ENCODE measurements at regions not wholly inside any gene's neighbourhood (a gene's known extent, or its start where the extent isn't known, plus 50 kb on each side); places are given as distances from the start of the nearest gene placed in this dataset.
"Not testable (repeated sequence)": the region's sequence is repeated elsewhere in the genome, so short reads cannot be mapped to it uniquely, and the experiment has no call there.

DNA sequence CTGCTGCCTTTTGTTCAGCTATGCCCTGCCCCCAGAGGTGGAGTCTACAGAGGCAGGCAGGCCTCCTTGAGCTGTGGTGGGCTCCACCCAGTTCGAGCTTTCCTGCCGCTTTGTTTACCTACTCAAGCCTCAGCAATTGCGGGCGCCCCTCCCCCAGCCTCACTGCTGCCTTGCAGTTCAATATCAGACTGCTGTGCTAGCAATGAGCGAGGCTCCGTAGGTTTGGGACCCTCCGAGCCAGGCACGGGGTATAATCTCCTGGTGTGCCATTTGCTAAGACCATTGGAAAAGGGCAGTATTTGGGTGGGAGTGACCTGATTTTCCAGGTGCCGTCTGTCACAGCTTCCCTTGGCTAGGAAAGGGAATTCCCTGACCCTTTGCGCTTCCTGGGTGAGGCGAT is 51.9 kb downstream of the DIPK2A start:
- DNase-seq (ENCODE audit: low read depth) = not testable (repeated sequence)

DNA sequence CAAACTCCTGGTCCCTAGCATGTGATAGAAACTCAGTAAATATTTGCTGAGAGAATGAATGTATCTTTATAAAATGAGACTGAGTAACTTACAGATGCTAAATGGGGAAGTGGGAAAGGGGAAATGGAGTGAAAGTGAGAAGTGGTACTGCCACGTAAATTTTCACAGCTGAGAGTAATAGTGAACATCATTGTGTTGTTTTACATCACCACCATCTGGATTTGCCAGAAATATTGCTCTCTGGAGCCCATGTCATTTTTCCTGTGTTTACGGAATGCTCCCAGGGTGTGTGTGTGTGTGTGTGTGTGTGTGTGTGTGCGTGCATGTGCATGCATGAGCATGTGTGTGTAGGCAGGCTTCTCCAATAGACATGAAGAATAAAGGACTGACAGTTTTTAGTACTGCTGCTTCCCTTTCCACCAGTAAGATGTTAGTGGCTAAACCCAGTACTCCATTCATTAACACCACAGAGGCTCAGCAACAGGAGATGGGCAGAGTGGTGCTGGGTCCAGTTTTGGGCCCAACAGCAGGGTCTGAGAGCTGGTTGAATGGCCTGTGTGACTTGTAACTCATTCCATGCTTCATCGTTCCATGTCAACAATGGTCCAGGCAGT is 57.3 kb downstream of the DIPK2A start:
- no peak for DNase-seq (ENCODE audit: low read depth)

DNA sequence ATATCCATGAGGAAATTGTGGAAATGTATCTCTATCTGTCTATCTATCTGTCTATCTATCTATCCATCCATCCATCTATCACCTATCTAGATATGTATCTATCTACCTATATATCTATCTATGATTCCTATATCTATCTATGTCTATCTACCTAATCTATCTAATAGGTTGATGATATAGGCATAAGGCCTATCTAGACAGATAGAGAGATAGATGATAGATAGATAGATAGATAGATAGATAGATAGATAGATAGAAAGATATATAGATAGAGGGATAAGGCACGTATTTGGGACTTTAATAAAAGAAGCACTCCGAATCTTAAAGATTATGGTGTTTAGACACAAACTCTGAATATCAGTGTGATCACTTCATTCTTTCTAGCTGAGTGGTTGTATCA is 58.1 kb downstream of the DIPK2A start:
- DNase-seq (ENCODE audit: low read depth) = no peak

DNA sequence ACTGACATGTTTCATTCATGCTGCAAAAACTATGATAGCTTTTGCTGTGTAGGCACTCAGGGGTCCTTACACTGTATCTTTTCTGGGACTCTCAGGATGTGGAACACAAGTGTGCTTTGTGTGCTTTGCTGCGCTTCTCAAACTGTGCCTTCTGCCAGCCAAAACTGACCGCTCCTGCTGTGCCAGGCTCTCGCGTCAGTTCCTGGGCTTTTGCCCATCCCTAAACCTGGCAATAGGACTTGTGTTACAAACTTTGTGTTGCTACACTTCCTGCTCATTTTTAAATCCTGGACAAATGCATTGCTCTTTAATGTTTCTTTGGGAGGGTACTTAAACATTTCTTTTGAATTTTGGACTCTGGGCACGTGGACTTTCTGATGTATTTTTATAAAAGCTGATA is 60.3 kb downstream of the DIPK2A start:
- no peak for DNase-seq (ENCODE audit: low read depth)

DNA sequence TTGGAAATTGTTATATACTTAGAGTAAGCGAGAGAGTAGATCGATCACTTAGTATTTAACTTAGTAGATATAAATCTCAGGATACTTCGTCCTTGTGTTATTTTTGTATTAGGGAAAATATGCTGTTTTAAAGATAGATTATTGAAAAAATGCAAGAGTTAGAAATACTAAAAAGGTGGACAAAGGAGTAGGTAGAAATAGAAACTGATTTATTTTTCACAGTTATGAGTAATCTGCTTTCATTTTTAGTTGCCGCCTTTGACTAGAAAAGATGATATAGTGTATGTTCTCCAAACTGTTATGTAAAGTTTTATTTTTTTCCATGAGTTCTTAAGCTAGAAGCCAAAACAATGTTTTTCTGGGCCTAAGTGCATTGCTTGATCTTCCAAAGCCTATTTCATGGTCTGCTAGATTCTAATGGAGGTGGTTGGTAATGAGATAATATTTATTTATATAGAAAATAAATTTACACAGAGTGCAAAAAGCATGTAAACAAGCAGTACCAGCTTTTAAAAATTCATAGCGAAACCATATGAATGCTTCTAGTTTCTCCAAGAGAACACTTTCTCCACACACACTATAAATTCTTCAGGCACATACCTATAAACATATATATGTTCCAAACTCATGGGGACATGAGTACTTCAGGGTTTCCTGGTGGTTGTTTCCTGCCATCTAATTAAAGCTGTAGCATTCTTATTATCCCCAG is 61.1 kb downstream of the DIPK2A start:
- no peak for DNase-seq (ENCODE audit: low read depth)

DNA sequence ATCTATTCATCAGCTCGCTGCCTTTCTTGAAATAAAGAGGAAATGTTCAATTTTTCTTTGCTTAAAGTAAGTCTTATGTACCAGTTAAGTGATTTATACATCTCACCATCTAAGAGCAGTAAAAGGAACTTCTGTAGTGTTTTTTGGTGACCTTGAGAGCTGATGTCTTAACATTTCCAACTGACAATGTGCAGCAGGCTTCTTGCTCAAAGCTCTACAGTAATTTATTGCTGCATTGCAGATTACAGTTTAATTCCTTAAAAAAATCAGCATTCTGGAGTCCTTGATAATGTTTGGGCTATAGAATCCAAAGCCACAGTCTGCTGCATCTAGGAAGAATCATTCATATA is 61.6 kb downstream of the DIPK2A start:
- no peak for DNase-seq (ENCODE audit: low read depth)

DNA sequence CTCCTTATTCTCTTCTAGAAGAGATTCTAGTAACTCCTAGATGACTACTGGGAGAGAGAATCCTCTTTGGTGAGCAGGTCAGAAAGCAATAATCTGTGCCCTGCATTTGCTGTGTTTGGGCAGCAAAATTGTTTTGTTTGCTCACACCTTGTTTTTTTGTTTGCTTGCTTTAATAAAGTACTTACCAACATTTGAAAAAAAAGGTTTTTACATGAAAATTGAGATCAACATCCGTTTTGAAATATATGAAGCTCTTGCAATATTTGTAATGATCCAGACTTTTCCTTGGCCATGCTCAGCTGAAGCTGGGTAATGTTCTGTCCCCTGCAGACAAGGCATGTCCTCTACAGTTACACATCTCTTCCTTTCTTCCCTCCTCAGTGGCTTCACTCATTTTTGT is 62.2 kb downstream of the DIPK2A start:
- no peak for DNase-seq (ENCODE audit: low read depth)

DNA sequence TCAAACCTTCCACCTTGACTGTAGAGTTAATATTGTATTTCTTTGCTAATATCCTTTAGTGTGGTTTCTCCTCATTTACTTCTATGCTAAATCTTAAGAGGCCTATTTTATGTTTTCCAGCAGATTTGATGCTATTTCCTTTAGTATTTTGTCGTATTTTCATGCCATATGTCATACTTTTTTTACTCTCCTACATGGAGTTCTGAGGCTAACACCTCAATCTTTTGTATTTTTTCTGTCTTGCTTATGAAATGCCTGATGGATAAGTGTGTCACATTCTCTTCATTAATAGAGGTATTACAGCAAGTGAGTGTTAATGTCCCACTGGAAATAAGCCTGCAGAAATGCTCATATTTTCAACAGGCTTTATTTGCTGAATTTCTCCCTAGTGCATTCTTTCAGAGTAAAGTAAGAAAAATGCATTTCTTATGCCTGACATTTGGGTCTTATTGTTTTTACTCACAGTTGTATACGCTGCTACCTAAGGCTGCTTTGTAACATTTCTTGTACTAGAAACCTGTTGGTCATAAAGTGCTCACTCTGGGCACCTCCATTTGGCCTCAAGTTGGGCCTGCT is 63.2 kb downstream of the DIPK2A start:
- no peak for DNase-seq (ENCODE audit: low read depth)

DNA sequence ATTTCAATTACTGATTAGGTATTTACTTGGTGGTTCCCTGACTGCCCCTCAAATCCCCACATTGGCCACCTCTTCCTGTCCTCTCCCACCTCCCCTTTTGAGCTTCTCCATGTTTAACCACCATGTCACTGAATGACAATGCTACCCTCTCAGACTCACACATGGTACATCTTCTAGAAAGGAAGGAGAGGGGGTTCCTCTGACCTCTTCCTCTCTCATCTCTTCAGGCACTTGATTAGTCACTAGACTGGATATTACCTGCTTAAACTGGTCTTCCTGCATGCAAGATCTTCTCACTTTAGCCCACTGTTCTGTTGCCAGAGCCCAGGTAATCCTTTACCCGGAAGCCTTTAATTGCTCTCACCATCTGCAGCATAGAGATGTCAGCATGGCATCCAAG is 64.9 kb downstream of the DIPK2A start:
- no peak for DNase-seq (ENCODE audit: low read depth)

DNA sequence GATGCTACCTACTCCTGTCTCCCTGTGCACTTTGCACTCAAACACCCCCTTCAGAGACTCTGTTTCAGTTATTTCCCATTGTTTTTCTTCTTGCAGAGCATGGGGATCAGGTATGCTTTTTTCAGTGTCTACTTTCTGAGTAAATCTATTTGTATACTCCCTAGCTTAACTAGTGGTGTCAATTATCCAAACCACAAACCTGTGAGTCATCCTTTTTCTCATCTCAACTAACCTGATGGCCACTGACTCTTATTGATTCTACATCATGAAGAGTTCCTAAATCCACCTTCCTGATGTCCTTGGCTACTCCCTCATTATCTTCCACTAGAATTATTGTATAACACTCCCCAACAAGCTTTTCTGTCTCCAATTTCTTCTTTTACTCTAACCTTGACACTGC is 68.0 kb downstream of the DIPK2A start:
- no peak for DNase-seq (ENCODE audit: low read depth)

DNA sequence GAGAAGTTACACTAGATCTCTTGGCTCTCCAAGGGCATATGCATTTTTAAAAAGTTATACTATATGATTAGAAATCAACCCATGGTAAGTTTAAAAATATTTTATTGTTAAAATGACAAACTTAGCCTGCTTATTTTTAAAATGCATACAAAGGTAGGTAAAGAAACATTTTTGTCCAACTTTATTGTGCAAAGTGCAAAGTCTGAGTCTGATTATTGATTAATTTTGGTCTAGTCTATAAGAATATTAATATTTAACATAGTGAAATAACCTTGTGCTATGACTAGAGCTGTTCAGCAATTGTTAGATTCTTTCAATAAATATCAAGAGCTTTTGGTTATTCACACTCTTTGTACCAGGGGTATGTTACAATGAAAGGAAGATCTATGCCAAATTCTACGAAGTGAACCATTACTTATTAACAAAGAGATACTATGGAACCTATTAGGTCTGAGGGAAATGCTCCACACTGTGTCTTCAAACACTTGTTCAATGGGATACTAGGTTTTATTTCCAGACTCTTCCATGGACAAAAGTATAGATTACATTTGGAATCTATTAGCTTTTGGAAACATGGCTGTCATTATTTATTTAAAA is 70.4 kb downstream of the DIPK2A start:
- DNase-seq (ENCODE audit: low read depth) = no peak

DNA sequence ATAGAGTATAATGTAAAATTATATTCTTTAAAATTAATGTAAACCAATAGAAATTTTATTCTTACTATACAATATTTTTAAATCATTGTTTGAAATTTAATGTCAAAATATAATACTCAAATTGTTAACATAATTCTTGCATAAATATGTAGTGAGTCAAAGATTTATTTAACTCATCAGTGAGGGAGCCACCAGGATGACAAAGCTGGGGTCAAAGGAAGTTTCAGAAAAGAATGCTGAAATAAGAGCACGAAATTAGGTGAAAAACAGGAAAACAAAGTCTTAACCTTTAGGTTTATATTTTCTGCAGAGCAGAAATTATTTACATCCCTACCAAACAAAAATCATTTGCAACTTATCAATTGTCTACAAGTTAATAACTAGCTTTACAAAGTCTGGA is 74.1 kb downstream of the DIPK2A start:
- DNase-seq (ENCODE audit: low read depth) = no peak

DNA sequence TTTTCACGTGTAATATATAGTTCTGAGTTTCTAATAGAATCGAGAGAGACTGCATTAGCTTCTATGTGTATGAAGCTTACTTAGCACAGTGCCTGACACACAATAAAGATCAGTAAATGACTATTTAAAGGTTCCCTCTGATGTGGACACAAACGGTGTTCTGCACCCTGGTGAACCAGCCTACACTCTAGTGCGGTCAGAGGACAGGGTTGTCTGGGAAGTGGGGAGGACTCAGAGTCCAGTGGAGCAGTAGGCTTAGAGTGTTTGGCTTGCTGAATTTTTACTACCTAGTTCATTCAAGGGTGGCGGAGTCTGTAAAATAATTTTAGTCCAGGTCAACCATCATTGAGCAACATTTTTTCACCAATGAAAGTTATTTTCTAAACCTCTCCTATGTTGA is 77.8 kb downstream of the DIPK2A start:
- no peak for DNase-seq (ENCODE audit: low read depth)

DNA sequence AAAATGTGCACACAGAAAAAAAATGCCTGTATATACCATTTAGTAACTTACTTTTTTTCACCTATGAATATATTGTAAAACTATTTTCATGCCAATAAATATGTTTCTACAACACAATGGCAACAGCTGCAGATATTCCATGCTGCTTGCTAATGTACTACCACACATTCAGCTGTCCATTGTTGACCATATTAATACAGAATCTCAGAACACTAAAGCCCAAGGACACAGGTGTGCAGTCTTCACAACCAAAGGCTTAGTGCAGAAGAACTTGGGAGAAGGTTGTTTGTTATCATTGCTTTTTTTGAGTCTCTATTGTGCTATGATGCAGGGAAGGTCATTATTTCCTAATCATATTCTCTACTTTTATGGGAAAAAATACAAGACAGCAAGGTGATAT is 79.6 kb downstream of the DIPK2A start:
- no peak for DNase-seq (ENCODE audit: low read depth)

DNA sequence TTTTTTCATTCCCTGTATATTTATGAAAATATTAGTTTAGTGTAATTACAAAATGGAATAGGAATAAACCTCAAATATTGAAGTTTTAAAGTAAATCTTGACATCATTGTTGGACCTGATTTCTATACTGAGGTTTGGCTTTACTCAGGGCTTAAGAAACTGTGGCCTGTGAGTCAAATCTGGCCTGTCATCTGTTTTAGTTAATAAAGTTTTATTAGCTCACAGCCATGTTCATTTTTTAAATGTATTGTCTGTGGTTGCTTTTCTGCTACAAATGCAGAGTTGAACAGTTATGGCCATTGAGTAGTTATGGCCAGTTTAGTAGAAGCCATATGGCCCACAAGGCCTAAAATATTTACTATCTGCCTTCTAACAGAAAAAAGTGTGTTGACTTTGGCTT is 80.7 kb downstream of the DIPK2A start:
- DNase-seq (ENCODE audit: low read depth) = no peak

DNA sequence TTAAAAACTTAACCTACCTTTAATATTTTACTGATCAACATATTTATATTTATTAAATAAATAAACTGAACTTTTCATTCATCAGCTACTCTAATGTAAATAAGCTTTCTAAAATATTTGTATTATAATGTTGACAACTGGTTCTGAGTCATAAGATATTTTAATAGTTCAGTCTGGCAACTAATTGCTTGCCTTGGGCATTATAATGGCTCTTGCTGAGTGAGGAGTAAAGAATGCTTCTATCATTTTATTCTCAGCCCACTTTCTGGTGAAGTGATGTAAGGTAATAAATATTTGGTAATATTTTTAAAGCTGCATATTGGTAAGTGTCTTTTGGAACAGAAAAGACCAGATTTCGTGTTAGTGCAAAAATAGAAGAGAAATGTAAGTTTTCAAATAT is 81.5 kb downstream of the DIPK2A start:
- peak; percentile 31 for DNase-seq (ENCODE audit: low read depth)

DNA sequence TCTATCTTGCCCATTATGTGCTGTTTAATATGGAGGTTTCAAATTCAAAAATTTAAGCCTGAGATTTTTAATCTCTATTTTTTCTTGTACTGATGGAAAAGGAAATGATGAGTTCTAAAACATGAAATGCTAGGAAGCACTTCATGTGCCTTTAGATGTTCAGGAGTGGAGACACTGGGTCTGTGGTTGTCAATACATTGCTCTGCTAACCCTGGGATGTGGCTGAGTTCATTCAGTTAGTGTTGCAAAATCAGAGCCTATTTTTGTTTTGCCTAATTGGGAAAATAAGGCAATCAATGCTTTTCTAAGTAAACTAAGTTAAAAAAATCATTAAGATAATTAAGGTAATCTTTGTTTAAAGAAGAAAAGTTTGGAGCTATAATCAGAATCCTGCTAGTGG is 83.1 kb downstream of the DIPK2A start:
- DNase-seq (ENCODE audit: low read depth) = no peak

DNA sequence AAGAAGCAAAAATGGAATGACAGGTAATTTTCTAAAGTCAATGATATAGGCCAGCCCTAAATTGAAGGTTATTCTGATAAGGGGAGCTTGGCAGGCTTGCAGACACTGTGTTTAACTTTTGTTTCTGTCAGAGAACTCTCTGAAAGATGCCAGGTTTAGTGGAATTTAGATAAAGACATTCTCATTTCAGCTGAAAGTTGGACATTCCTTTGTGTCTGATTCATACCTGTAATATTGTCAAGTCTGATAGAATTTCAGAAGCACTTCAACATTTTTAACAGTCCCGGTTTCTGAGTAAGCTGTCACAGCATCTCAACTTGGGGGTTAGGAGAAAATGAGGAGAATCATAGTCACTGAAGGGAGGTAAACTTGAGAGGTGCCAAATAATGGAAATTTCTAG is 84.0 kb downstream of the DIPK2A start:
- no peak for DNase-seq (ENCODE audit: low read depth)

DNA sequence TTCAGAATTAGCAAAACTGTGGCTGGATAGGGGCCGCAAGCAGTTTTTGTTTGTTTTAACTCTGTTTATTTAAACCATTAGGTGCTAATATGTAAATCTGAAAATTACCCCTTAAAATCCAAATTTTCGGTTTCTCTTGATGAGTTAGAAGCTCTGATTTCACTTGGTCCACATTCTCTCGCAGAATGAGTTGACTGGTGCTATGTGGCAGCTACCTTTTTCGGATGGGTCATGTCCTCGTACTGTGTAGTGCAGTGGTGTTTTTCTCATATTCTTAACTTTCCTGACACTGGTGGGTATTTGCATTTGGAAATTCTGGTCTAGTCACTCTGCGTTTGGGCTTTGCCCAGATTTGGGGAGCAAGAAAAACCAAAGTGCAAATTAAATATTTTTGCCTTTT is 87.1 kb downstream of the DIPK2A start:
- no peak for DNase-seq (ENCODE audit: low read depth)

DNA sequence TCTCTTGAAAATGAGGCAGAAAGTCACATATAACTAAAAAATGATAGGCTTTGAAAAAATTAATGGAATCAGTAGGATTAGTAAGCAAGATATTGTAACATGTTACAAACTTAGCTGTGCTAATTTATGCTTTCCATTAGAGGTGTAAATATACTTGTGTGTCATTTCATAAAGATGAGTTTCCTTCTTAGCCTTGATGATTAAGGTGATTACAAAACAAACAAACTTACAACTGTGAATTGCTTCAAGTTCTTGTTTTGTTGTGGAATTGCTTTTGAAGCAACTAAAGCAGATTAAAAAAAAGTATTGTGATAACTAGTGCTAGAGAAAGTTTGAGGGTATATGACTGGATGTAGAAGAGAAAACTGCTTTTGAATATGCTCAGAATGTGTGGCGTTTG is 87.9 kb downstream of the DIPK2A start:
- DNase-seq (ENCODE audit: low read depth) = no peak

DNA sequence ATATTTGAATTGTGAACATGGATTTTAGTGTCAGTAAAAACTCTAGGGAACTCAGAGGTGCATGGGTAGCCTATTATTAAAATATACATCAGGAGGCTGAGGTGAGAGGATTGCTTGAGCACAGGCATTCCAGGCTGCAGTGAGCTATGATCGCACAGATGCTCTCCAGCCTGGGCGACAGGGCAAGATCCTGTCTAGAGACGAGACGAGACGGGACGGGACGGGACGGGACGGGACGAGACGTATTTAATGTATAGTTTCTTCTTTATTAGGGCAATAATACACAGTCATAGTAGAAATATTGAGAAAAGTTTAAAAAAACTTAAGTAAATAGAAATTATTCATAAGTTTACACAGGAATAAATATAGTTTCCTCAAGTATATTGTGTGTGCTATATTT is 89.3 kb downstream of the DIPK2A start:
- DNase-seq (ENCODE audit: low read depth) = no peak

DNA sequence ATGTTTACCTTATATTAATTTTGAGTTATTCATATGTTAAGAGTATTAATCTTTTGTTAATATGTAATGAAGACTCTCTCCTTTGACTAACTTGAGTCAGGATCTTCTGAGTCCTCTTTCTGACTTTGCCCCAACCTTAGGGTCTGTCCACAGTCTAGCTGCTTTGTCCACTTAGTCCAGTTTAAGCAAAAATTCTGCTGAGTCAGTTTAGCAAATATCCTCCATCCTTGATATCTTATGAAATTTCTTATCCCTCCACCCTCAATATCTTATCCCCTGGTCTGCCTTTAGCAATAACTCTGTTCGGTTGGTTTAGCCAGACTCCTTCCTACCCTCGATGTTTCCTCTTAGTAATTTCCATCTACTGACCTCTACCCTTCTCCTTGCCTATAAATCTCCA is 91.7 kb downstream of the DIPK2A start:
- DNase-seq (ENCODE audit: low read depth) = no peak

DNA sequence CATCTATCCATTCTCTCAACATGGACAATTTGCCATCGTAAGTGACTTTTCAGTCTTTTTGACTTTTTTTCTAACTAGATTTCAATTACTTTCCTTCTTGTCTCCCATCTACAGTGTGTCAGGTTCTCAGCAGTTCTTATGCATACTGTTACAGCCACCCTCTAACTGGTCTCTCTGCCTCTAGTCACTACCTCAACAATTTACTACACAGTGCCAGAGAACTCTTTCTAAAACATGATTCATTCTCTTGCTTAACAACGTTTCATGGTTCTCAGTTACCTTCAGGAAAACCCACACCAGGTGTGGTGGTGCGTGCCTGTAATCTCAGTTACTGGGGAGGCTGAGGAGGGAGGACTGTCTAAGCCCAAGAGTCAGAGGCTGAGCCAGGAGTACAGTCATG is 95.4 kb downstream of the DIPK2A start:
- DNase-seq (ENCODE audit: low read depth) = no peak

DNA sequence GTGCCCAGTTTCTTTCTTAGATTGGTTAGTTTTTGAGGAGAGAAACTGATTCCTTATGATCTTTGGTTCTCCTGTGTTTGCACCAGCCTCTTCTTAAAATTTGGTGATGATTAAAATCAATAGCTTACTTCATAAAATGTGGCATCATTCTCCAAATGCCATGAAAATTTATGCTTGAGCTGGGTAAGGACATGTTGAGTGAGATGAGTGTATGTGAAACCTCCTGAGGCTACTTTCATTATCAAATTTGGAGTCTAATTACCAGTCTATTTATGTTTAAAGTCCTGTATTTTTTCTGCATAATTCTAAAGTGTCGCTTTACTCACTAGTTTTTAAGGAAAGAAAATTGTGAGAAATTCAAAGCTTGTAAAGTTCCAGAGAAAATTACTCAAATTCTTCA is 102.1 kb downstream of the DIPK2A start:
- DNase-seq (ENCODE audit: low read depth) = no peak

Data from GM04503 (cell line).